Activated T-cell treated with anti-CD3 and anti-CD28 coated beads, Interleukin-2, amount 50 U/mL, for 24 hours (primary cell): ENCODE measurements at regions not wholly inside any gene's neighbourhood (a gene's known extent, or its start where the extent isn't known, plus 50 kb on each side); places are given as distances from the start of the nearest gene placed in this dataset.

ENCODE experiments used
- DNase-seq: peaks from one replicate; pipeline ENCODE4 v3.0.0-alpha.2; 2020
- H3K27ac Mint-ChIP-seq: 2 replicates; pipeline ENCODE4 v1.8.0; 2020; ENCODE audit warnings: mild to moderate bottlenecking, mixed read lengths
- H3K27me3 Mint-ChIP-seq: 2 replicates; pipeline ENCODE4 v1.8.0; 2020; ENCODE audit warnings: mixed read lengths
- H3K36me3 Mint-ChIP-seq: 2 replicates; pipeline ENCODE4 v1.8.0; 2020; ENCODE audit warnings: low read depth, mixed read lengths
- H3K4me1 Mint-ChIP-seq: 2 replicates; pipeline ENCODE4 v1.8.0; 2020; ENCODE audit warnings: low read depth, mixed read lengths
- H3K4me3 Mint-ChIP-seq: 2 replicates; pipeline ENCODE4 v1.8.0; 2020; ENCODE audit warnings: mild to moderate bottlenecking, moderate library complexity, mixed read lengths
- H3K9me3 Mint-ChIP-seq: 2 replicates; pipeline ENCODE4 v1.8.0; 2020; ENCODE audit warnings: mixed read lengths

- peaks cover 6% of the 10 kb centered on the region for H3K27me3 Mint-ChIP-seq
- H3K36me3 Mint-ChIP-seq: no peaks in the 10 kb centered on the region
- no peaks in the 10 kb centered on the region for H3K9me3 Mint-ChIP-seq
- H3K4me3 Mint-ChIP-seq: no peak overlapping the region
- DNase-seq: no peak
- H3K27ac Mint-ChIP-seq: no peak overlapping the region
- no peaks in the 10 kb centered on the region for H3K4me1 Mint-ChIP-seq
These were observed 236.0 kb upstream of the IRX5 start for GRCh38 chr16:54694651-54695050.

DNA sequence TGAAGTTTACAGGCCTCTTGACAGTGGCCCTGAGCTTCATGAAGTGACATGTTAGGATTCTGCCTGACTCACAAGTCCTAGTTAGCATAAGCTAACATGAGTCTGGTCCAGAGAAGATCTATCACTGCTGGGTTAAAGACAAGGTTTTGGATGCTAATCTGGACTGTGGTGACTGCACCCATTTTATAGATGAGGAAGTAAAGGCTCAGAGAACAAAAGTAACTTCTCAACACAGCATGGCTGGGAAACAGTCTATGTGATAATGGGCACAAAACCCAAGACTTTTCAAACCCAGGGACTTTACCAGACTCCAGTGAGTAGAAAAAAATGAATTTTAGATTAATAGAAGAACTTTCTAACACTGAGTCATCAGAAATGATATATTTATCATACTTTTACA is 236.8 kb upstream of the IRX5 start:
- H3K27ac Mint-ChIP-seq: no peak overlapping the region
- no peak for DNase-seq
- H3K27me3 Mint-ChIP-seq: peaks cover 6% of the 10 kb centered on the region
- no peak overlapping the region for H3K4me3 Mint-ChIP-seq
- H3K9me3 Mint-ChIP-seq: no peaks in the 10 kb centered on the region
- no peaks in the 10 kb centered on the region for H3K36me3 Mint-ChIP-seq
- no peaks in the 10 kb centered on the region for H3K4me1 Mint-ChIP-seq

DNA sequence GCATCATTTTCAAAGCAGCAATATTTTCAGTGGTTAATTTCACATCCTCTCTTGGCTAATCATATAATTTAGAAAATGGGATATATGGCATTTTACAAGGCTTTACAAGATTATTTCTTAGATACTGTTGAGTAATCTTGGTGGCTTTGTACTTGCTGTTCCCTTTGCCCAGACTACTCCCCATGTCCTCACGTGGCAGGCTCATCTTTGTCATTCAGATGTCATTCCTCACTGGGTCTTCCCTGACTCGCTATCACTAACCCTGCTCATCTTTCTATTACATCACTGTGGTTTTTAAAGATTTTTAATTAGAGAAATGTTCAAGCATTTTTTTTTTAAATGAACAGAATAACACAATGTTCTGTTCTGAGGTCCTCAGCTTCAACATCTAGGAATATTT is 240.0 kb upstream of the IRX5 start:
- no peaks in the 10 kb centered on the region for H3K4me1 Mint-ChIP-seq
- no peaks in the 10 kb centered on the region for H3K9me3 Mint-ChIP-seq
- no peaks in the 10 kb centered on the region for H3K36me3 Mint-ChIP-seq
- no peak for DNase-seq
- no peak overlapping the region for H3K27ac Mint-ChIP-seq
- peaks cover 7% of the 10 kb centered on the region for H3K27me3 Mint-ChIP-seq
- no peak overlapping the region for H3K4me3 Mint-ChIP-seq

DNA sequence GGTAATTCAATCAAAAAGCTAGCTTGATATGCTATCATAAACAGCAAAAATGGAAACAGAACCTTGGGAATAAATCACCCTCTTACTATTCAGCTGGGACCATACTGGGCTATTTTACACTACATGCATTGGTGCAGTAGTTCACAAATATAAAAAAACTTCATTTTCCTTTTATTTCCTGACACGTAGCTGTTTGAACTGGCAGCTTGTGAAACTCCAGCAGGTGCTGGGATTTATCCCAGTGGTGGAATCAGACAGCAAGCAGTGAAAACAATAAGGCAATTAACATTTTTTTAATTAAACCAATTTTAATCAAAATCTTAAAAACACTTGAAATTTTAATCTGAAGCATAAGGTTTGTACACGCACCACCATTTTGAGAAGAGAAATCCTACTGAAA is 240.4 kb upstream of the IRX5 start:
- Mint-ChIP-seq H3K27ac (no peak overlapping the region), H3K27me3 (peaks cover 5% of the 10 kb centered on the region), H3K9me3 (no peaks in the 10 kb centered on the region), H3K4me3 (no peak overlapping the region), H3K36me3 (no peaks in the 10 kb centered on the region), H3K4me1 (no peaks in the 10 kb centered on the region)
- DNase-seq: no peak

DNA sequence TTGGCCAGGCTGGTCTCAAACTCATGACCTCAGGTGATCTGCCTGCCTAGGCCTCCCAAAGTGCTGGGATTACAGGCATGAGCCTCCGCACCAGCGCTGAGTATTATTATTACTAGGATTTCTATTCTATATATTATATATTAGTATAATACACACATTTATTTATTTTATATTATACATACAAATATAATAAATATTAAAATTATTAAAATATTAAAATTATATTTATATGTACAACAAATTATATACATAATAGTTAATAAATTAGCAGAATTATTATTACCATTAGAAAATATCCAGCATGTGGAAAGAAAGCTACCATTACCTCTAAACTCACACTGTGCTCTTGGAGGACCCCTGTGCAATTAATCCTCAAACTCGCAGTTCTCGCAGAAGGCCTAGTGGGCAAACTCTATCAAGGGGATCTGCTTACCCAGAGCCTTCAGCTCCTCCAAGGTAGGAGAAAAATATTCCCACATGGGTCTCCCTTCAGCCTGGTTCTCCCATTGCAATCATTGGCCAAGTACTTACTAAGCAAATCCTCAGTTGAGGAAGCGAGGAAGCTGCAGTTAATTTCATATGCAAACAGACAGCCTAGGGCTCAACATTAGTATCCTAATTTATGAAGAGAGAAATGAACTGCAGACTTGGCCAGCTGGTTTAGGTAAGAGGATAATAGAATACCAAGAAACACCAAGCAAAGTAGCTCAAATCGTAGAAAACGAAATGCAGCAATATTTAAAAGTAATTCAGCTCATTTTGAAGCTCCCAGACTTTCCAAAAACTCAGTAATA is 241.4 kb upstream of the IRX5 start:
- H3K27ac Mint-ChIP-seq: no peak overlapping the region
- no peak overlapping the region for H3K4me3 Mint-ChIP-seq
- H3K4me1 Mint-ChIP-seq: no peaks in the 10 kb centered on the region
- DNase-seq: no peak
- no peaks in the 10 kb centered on the region for H3K9me3 Mint-ChIP-seq
- H3K36me3 Mint-ChIP-seq: no peaks in the 10 kb centered on the region
- H3K27me3 Mint-ChIP-seq: peaks cover 5% of the 10 kb centered on the region

- no peaks in the 10 kb centered on the region for H3K4me1 Mint-ChIP-seq
- DNase-seq: no peak
- peaks cover 5% of the 10 kb centered on the region for H3K27me3 Mint-ChIP-seq
- H3K9me3 Mint-ChIP-seq: no peaks in the 10 kb centered on the region
- no peak overlapping the region for H3K27ac Mint-ChIP-seq
- no peaks in the 10 kb centered on the region for H3K36me3 Mint-ChIP-seq
- no peak overlapping the region for H3K4me3 Mint-ChIP-seq
These were observed 242.3 kb upstream of the IRX5 start for GRCh38 chr16:54688339-54688738.

DNA sequence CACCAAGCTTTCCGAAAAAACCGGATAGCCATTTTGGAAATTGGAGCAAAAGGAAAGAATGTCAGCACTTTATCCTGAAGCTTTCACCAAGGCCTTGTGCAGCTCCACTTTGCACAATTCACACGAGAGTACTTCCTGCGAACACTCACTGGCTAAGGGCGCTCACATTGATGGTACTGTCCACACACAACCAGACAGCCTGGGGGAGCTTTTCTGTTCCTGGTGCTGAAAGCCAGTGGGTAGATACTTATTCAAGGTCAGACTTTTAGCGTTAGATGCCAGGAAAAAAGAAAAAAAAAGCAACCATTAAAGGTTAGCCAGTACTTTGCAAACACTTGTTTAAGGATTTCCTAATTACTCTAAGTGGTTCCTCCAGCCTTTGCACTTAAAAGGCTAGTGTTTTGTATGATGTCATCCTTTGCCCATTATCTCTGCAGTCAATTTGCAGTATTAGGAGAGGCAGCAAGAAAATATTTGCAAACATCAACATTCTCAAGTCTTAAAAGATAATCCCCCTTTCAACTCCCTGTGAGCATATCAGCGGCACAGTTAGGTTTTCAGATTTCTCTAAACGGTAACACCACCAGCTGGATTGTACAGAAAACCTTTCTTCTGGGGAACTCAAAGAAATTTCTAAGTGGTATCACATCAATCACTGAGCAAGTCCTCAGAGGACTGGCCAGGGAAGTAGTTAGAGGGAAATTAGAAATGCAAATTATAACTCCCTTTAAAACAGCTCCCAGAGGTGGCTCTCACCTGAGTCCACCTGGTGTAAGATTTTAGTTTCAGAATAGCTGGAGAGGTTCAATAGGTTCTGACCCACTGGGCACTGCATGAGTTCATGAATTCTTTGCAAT is 243.4 kb upstream of the IRX5 start:
- no peaks in the 10 kb centered on the region for H3K36me3 Mint-ChIP-seq
- no peak overlapping the region for H3K27ac Mint-ChIP-seq
- H3K4me1 Mint-ChIP-seq: no peaks in the 10 kb centered on the region
- no peak for DNase-seq
- H3K9me3 Mint-ChIP-seq: no peaks in the 10 kb centered on the region
- peaks cover 5% of the 10 kb centered on the region for H3K27me3 Mint-ChIP-seq
- H3K4me3 Mint-ChIP-seq: no peak overlapping the region

DNA sequence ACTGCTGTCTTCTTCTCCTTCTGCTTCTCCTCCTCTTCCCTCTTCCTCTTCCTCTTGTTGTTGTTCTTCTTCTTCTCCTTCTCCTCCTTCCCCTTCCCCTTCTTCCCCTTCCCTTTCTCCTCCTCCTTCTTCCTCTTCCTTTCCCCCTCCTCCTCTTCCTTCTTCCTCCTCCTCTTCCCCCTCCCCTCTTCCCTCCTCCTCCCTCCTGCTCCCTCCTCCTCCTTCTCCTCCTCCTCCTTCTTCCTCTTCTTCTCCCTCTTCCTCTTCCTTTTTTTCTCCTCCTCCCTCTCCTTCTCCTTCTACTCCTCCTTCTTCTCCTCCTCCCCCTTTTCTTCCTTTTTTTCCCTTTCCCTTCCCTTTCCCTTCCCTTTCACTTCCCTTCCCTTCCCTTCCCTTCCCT is 245.0 kb upstream of the IRX5 start:
- H3K36me3 Mint-ChIP-seq: no peaks in the 10 kb centered on the region
- no peaks in the 10 kb centered on the region for H3K9me3 Mint-ChIP-seq
- H3K27me3 Mint-ChIP-seq: peaks cover 5% of the 10 kb centered on the region
- H3K4me3 Mint-ChIP-seq: no peak overlapping the region
- no peaks in the 10 kb centered on the region for H3K4me1 Mint-ChIP-seq
- no peak for DNase-seq
- no peak overlapping the region for H3K27ac Mint-ChIP-seq

DNA sequence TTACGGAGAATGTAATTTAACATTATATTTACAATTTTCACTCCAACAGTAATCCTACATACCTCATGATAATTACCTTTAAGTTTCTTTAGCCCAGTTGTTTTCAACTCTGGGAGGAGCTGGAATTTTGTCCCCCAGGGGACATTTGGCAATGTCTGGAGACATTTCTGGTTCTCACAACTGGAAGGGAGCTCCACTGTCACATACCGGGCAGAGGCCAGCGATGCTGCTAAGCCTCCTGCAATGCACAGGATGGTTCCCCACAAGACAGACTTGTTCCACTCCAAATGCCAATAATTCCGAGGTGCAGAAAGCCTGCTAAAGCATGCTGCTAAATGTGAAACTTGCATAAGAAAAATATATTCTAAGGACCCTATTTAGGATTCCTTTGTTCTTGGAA is 251.1 kb upstream of the IRX5 start:
- H3K27ac Mint-ChIP-seq: no peak overlapping the region
- no peaks in the 10 kb centered on the region for H3K9me3 Mint-ChIP-seq
- H3K36me3 Mint-ChIP-seq: no peaks in the 10 kb centered on the region
- no peak for DNase-seq
- H3K27me3 Mint-ChIP-seq: no peaks in the 10 kb centered on the region
- H3K4me3 Mint-ChIP-seq: no peak overlapping the region
- H3K4me1 Mint-ChIP-seq: no peaks in the 10 kb centered on the region

GRCh38 chr16:54677308-54677950 is 253.2 kb upstream of the IRX5 start:
- DNase-seq: no peak
- H3K36me3 Mint-ChIP-seq: no peaks in the 10 kb centered on the region
- no peaks in the 10 kb centered on the region for H3K4me1 Mint-ChIP-seq

GRCh38 chr16:54673313-54673712 is 257.4 kb upstream of the IRX5 start:
- no peaks in the 10 kb centered on the region for H3K9me3 Mint-ChIP-seq
- no peak overlapping the region for H3K4me3 Mint-ChIP-seq
- H3K27ac Mint-ChIP-seq: no peak overlapping the region
- H3K36me3 Mint-ChIP-seq: no peaks in the 10 kb centered on the region
- no peak for DNase-seq
- H3K4me1 Mint-ChIP-seq: no peaks in the 10 kb centered on the region
- H3K27me3 Mint-ChIP-seq: no peaks in the 10 kb centered on the region

More at GRCh38 chr16:54677308-54677950, 253.2 kb upstream of the IRX5 start:
- no peak overlapping the region for H3K27ac Mint-ChIP-seq
- no peaks in the 10 kb centered on the region for H3K9me3 Mint-ChIP-seq
- no peaks in the 10 kb centered on the region for H3K27me3 Mint-ChIP-seq
- H3K4me3 Mint-ChIP-seq: no peak overlapping the region

DNA sequence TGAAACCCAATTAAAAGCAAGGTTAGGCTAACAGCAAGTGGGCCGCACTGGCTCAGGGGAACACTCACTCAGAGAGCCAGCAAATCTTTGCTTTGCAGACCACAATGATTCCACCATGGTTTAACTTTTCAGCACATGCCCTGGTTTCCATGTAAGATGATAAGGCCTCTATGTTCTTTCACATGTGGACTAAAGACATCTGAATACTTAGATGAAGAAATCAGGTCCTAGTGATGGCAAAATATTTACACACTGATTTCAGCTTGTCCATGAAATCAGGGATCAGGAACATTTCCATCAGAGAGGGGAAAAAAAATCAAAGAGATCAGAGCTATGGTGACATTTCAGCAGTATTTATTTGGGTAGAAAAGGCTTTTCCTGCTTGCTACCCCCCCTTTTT is 258.2 kb upstream of the IRX5 start:
- Mint-ChIP-seq H3K4me1 (no peaks in the 10 kb centered on the region), H3K27me3 (no peaks in the 10 kb centered on the region), H3K27ac (no peak overlapping the region), H3K36me3 (no peaks in the 10 kb centered on the region), H3K4me3 (no peak overlapping the region), H3K9me3 (no peaks in the 10 kb centered on the region)
- DNase-seq: no peak

DNA sequence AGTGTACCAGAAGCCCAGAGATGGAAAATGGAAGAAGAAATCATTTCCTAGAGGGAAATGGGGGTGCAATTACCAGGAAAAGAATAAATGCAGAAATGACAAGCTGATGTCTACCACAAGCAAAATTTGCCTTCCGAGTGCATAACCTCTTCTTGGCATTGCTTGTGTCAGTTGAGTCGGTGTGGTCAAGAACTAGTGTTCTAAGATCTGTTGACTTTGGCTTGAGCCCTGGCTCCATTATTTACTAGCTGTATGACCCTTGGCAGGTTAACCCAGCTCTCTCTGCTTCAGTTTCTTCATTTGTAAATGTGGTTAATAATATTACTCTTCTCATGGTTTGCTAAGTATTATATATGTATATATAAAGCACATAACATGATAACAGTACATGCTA is 273.0 kb upstream of the IRX5 start:
- H3K36me3 Mint-ChIP-seq: no peaks in the 10 kb centered on the region
- no peak for DNase-seq
- H3K9me3 Mint-ChIP-seq: peaks cover 5% of the 10 kb centered on the region
- H3K4me1 Mint-ChIP-seq: peaks cover 7% of the 10 kb centered on the region
- H3K4me3 Mint-ChIP-seq: no peak overlapping the region
- H3K27ac Mint-ChIP-seq: no peak overlapping the region
- H3K27me3 Mint-ChIP-seq: peaks cover 37% of the 10 kb centered on the region

- H3K27me3 Mint-ChIP-seq: peaks cover 38% of the 10 kb centered on the region
- no peaks in the 10 kb centered on the region for H3K36me3 Mint-ChIP-seq
- H3K27ac Mint-ChIP-seq: no peak overlapping the region
- H3K4me1 Mint-ChIP-seq: peaks cover 7% of the 10 kb centered on the region
- DNase-seq: no peak
- H3K4me3 Mint-ChIP-seq: no peak overlapping the region
- peaks cover 5% of the 10 kb centered on the region for H3K9me3 Mint-ChIP-seq
These were observed 273.5 kb upstream of the IRX5 start for GRCh38 chr16:54657058-54657708.
